NB4 (cell line): ENCODE measurements at regions not wholly inside any gene's neighbourhood (a gene's known extent, or its start where the extent isn't known, plus 50 kb on each side); places are given as distances from the start of the nearest gene placed in this dataset.

Experiments used
- DNase-seq: peaks from one replicate; pipeline ENCODE4 v3.0.0; 2010; ENCODE audit warnings: low read depth
- H3K4me3 ChIP-seq: one replicate; pipeline ENCODE4 v1.5.1; 2011; ENCODE audit warnings: mild to moderate bottlenecking, low read depth, low read length, moderate library complexity
- CTCF ChIP-seq: IDR thresholded peaks from one replicate; pipeline ENCODE4 v1.5.1; 2012; ENCODE audit warnings: low read depth, low read length
- MAX ChIP-seq: IDR thresholded peaks from 2 replicates; pipeline ENCODE4 v1.6.1; 2011; ENCODE audit warnings: low read depth, low read length
- MYC ChIP-seq: IDR thresholded peaks from 2 replicates; pipeline ENCODE4 v1.6.1; 2011; ENCODE audit warnings: low read depth, low read length
- POLR2A ChIP-seq: IDR thresholded peaks from 2 replicates; pipeline ENCODE4 v1.6.1; 2011; ENCODE audit warnings: mild to moderate bottlenecking; ENCODE audit not compliant: insufficient read length; ENCODE audit errors: extremely low read depth

- no peak overlapping the region for H3K4me3 ChIP-seq
- TF ChIP-seq POLR2A (no peak), MYC (no peak), MAX (no peak), CTCF (no peak)
- DNase-seq = no peak
These were observed 134.0 kb upstream of the DTNBP1 start for GRCh38 chr6:15796844-15797243.

- no peak for DNase-seq
- TF ChIP-seq MYC = no peak
- no peak for TF ChIP-seq POLR2A
- no peak for TF ChIP-seq MAX
- TF ChIP-seq CTCF = no peak
- no peak overlapping the region for H3K4me3 ChIP-seq
These were observed 133.4 kb upstream of the DTNBP1 start for GRCh38 chr6:15796130-15796771.

- DNase-seq = no peak
- H3K4me3 ChIP-seq = no peak overlapping the region
- TF ChIP-seq MYC (no peak), MAX (no peak), POLR2A (no peak), CTCF (no peak)
These were observed 131.0 kb upstream of the DTNBP1 start for GRCh38 chr6:15793826-15794225.

GRCh38 chr6:15793288-15793687 lies 130.5 kb upstream of the DTNBP1 start:
- no peak for DNase-seq
- TF ChIP-seq MYC (no peak), POLR2A (no peak), MAX (no peak), CTCF (no peak)
- no peak overlapping the region for H3K4me3 ChIP-seq

GRCh38 chr6:15792842-15793241 lies 130.0 kb upstream of the DTNBP1 start:
- TF ChIP-seq POLR2A = no peak
- no peak for TF ChIP-seq MYC
- DNase-seq = no peak

GRCh38 chr6:15791448-15792181 lies 128.8 kb upstream of the DTNBP1 start:
- TF ChIP-seq CTCF = no peak
- TF ChIP-seq POLR2A = no peak
- TF ChIP-seq MAX = no peak
- TF ChIP-seq MYC = no peak
- no peak overlapping the region for H3K4me3 ChIP-seq
- DNase-seq = no peak

More at GRCh38 chr6:15792842-15793241, 130.0 kb upstream of the DTNBP1 start:
- H3K4me3 ChIP-seq = no peak overlapping the region
